B cell (primary cell): ENCODE measurements at regions not wholly inside any gene's neighbourhood (a gene's known extent, or its start where the extent isn't known, plus 50 kb on each side); places are given as distances from the start of the nearest gene placed in this dataset.
"Not testable (repeated sequence)": the region's sequence is repeated elsewhere in the genome, so short reads cannot be mapped to it uniquely, and the experiment has no call there.

ENCODE experiments used
- ATAC-seq: fragments of 200-7000 bp; cut with Tn5 transposase; one replicate; pipeline ENCODE4 v1.10.0; 2021; ENCODE audit warnings: low read depth, mild to moderate bottlenecking, moderate number of reproducible peaks, moderate library complexity
- CTCF ChIA-PET: fragments of 350-600 bp; sonication (Branson Sonifier 250); formaldehyde crosslinking; loops from one replicate; lab custom pipeline; 2021; ENCODE audit warnings: antibody characterized with exemption, inconsistent platforms; lab: Charles Lee
- POLR2A ChIA-PET: fragments of 350-600 bp; sonication (Branson Sonifier 250); formaldehyde crosslinking; loops from one replicate; lab custom pipeline; 2021; ENCODE audit warnings: antibody characterized with exemption; lab: Charles Lee
- DNase-seq: peaks from one replicate; pipeline ENCODE4 v3.0.0; 2013
- H2AFZ ChIP-seq: 2 replicates; pipeline ENCODE4 v1.6.1; 2012; ENCODE audit warnings: mild to moderate bottlenecking, low read depth, low read length; ENCODE audit not compliant: insufficient read depth, poor library complexity, severe bottlenecking
- H3K27ac ChIP-seq, 2 donors: 1 replicate in 1 of 2; 2 replicates in 1 of 2; pipeline ENCODE4 v1.5.1; 2012 to 2013; ENCODE audit warnings: low read length in 2 of 2, mild to moderate bottlenecking in 2 of 2, moderate library complexity in 1 of 2
- H3K27me3 ChIP-seq, 4 experiments: fragments of 200-600 bp in 1 of 4; sonication (generic) in 1 of 4; replicated peaks in 1 of 4; 1 replicate in 2 of 4; 2 replicates in 2 of 4; pipeline versions ENCODE4 v1.6.1 to v1.7.0; 2013 to 2016; ENCODE audit warnings: low read length in 3 of 4, mild to moderate bottlenecking in 2 of 4, mixed read lengths in 1 of 4, moderate library complexity in 1 of 4; ENCODE audit not compliant: insufficient read depth in 4 of 4, control insufficient read depth in 3 of 4; ENCODE audit errors: control extremely low read depth in 1 of 4
- H3K36me3 ChIP-seq, 2 experiments: replicated peaks in 1 of 2; 1 replicate in 1 of 2; 2 replicates in 1 of 2; pipeline versions ENCODE4 v1.6.1 to v1.7.1; 2013; ENCODE audit warnings: low read length in 1 of 2; ENCODE audit not compliant: insufficient read depth in 2 of 2, control insufficient read depth in 1 of 2; ENCODE audit errors: control extremely low read depth in 1 of 2, extremely low read depth in 1 of 2
- H3K4me1 ChIP-seq, 2 donors: fragments of 200-600 bp in 1 of 2; sonication (generic) in 1 of 2; 1 replicate in 1 of 2; 2 replicates in 1 of 2; pipeline versions ENCODE4 v1.5.1 to v1.6.1; 2013 to 2017; ENCODE audit warnings: low read length in 2 of 2; ENCODE audit not compliant: control insufficient read depth in 2 of 2, insufficient read depth in 2 of 2
- H3K4me2 ChIP-seq: replicated peaks from 2 replicates; pipeline ENCODE3; 2012; ENCODE audit warnings: mild to moderate bottlenecking, low read depth, low read length; ENCODE audit not compliant: poor library complexity, severe bottlenecking
- H3K4me3 ChIP-seq, 5 experiments: fragments of 200-600 bp in 1 of 5; sonication (generic) in 1 of 5; 1 replicate in 3 of 5; 2 replicates in 2 of 5; pipeline versions ENCODE4 v1.5.1 to v1.7.0; 2011 to 2016; ENCODE audit warnings: low read length in 4 of 5, mild to moderate bottlenecking in 4 of 5, low read depth in 2 of 5, control low read depth in 1 of 5, moderate library complexity in 1 of 5; ENCODE audit not compliant: insufficient read depth in 1 of 5; ENCODE audit errors: control extremely low read depth in 1 of 5, extremely low read depth in 1 of 5
- H3K79me2 ChIP-seq: fragments of 200-600 bp; sonication (generic); one replicate; pipeline ENCODE4 v1.6.0; 2016; ENCODE audit warnings: low read length; ENCODE audit not compliant: control insufficient read depth, insufficient read depth
- H3K9ac ChIP-seq: fragments of 200-600 bp; sonication (generic); 2 replicates; pipeline ENCODE4 v1.6.1; 2017; ENCODE audit warnings: mild to moderate bottlenecking, low read length, moderate library complexity
- H3K9me3 ChIP-seq, 3 donors: one replicate each; pipeline versions ENCODE4 v1.6.1 to v1.7.1; 2013; ENCODE audit warnings: low read length in 2 of 3; ENCODE audit not compliant: control insufficient read depth in 2 of 3, insufficient read depth in 1 of 3; ENCODE audit errors: control extremely low read depth in 1 of 3
- H4K20me1 ChIP-seq: 2 replicates; pipeline ENCODE4 v1.6.0; 2012; ENCODE audit warnings: mild to moderate bottlenecking, low read length; ENCODE audit not compliant: insufficient read depth, control insufficient read depth, poor library complexity, severe bottlenecking
- H3K27ac Mint-ChIP-seq: one replicate; pipeline ENCODE4 v1.8.0; 2021; ENCODE audit warnings: mixed read lengths
- H3K27me3 Mint-ChIP-seq: one replicate; pipeline ENCODE4 v1.8.0; 2021; ENCODE audit warnings: mixed read lengths
- H3K4me1 Mint-ChIP-seq: one replicate; pipeline ENCODE4 v1.8.0; 2021; ENCODE audit warnings: mixed read lengths
- H3K4me3 Mint-ChIP-seq: one replicate; pipeline ENCODE4 v1.8.0; 2021; ENCODE audit warnings: mixed read lengths
- H3K9me3 Mint-ChIP-seq: one replicate; pipeline ENCODE4 v1.8.0; 2022; ENCODE audit warnings: mixed read lengths; ENCODE audit not compliant: insufficient read depth
- CTCF ChIP-seq: fragments of 200-600 bp; IDR thresholded peaks from one replicate; pipeline ENCODE4 v1.8.0; 2022; ENCODE audit warnings: antibody characterized with exemption, mild to moderate bottlenecking
- EZH2 ChIP-seq: IDR thresholded peaks from 2 replicates; pipeline ENCODE4 v1.6.1; 2012; ENCODE audit warnings: borderline replicate concordance, low read depth, mild to moderate bottlenecking, moderate library complexity, low read length; ENCODE audit not compliant: insufficient read depth, poor library complexity, severe bottlenecking
- WGBS: methylation state at CpG from one replicate; pipeline ENCODE4 v1.1.5; 2013; ENCODE audit warnings: missing lambda C conversion rate; ENCODE audit not compliant: insufficient coverage; 5-methylcytosine and 5-hydroxymethylcytosine counted together
- intact Hi-C: fragments of 100-400 bp; cut with micrococcal nuclease; formaldehyde crosslinking; loops from one replicate; pipeline ENCODE4 v1.10.0; 2022

- POLR2A ChIA-PET = no interaction called here
- intact Hi-C loops = no loop called here
- Histone ChIP-seq H3K4me2 (no peak overlapping the region), H3K36me3 (no peaks in the 10 kb centered on the region), H2AFZ (no peak overlapping the region), H3K9ac (no peak overlapping the region), H4K20me1 (no peaks in the 10 kb centered on the region), H3K27ac (no peak overlapping the region), H3K79me2 (no peaks in the 10 kb centered on the region), H3K27me3 (no peaks in the 10 kb centered on the region), H3K9me3 (peaks cover 0 to 3% (median 0%) of the 10 kb centered on the region in 3 donors), H3K4me1 (no peaks in the 10 kb centered on the region), H3K4me3 (no peak overlapping the region)
- H3K4me1 Mint-ChIP-seq = no peaks in the 10 kb centered on the region
- H3K27ac Mint-ChIP-seq = no peak overlapping the region
- DNase-seq (no peak), ATAC-seq (no peak)
- TF ChIP-seq CTCF (no peak), EZH2 (no peak)
- WGBS = 100% methylated on average over 1 of the region's 2 CpGs
- H3K4me3 Mint-ChIP-seq = no peak overlapping the region
- CTCF ChIA-PET = interaction anchor here (0.6 kb wide), 1 partner anchor 25 kb away, joined by 4 read pairs; no protein-coding TSS in a partner anchor
- no peaks in the 10 kb centered on the region for H3K27me3 Mint-ChIP-seq
- no peaks in the 10 kb centered on the region for H3K9me3 Mint-ChIP-seq
These were observed 1156.8 kb upstream of the SEMA6A start for GRCh38 chr5:117731446-117731845.

DNA sequence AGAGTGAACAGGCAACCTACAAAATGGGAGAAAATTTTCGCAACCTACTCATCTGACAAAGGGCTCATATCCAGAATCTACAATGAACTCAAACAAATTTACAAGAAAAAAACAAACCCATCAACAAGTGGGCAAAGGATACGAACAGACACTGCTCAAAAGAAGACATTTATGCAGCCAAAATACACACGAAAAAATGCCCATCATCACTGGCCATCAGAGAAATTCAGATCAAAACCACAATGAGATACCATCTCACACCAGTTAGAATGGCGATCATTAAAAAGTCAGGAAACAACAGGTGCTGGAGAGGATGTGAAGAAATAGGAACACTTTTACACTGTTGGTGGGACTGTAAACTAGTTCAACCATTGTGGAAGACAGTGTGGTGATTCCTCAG is 1146.2 kb upstream of the SEMA6A start:
- CTCF ChIA-PET, H3K9ac ChIP-seq, DNase-seq, H3K4me3 Mint-ChIP-seq, H3K79me2 ChIP-seq, H3K4me2 ChIP-seq, POLR2A ChIA-PET, H3K4me3 ChIP-seq, H3K27ac ChIP-seq, H3K36me3 ChIP-seq, H3K4me1 ChIP-seq, H2AFZ ChIP-seq, intact Hi-C loops, H3K27ac Mint-ChIP-seq, H4K20me1 ChIP-seq, H3K27me3 ChIP-seq, ATAC-seq, H3K27me3 Mint-ChIP-seq, H3K9me3 ChIP-seq, H3K4me1 Mint-ChIP-seq: not testable (repeated sequence)
- H3K9me3 Mint-ChIP-seq = peaks cover 15% of the 10 kb centered on the region
- WGBS = no CpG with 5 or more reads among the region's 4 CpGs
